GM23338 (cell line): ENCODE measurements at regions not wholly inside any gene's neighbourhood (a gene's known extent, or its start where the extent isn't known, plus 50 kb on each side); places are given as distances from the start of the nearest gene placed in this dataset.

Experiments
- ATAC-seq: fragments of 200-7000 bp; cut with Tn5 transposase; 3 replicates; pipeline ENCODE4 v1.9.1; 2020
- DNase-seq: peaks from one replicate; pipeline ENCODE4 v3.0.0-alpha.2; 2015; ENCODE audit warnings: low spot score
- H2AFZ ChIP-seq: fragments of 200-600 bp; sonication (generic); 2 replicates; pipeline ENCODE4 v1.8.0; 2016; ENCODE audit warnings: antibody characterized with exemption, mild to moderate bottlenecking, moderate library complexity
- H3F3A ChIP-seq: fragments of 200-600 bp; sonication (generic); replicated peaks from 2 replicates; pipeline ENCODE4 v1.8.0; 2017; ENCODE audit warnings: antibody characterized with exemption, mixed run types, low read depth
- H3K27ac ChIP-seq: fragments of 200-600 bp; sonication (generic); 2 replicates; pipeline ENCODE4 v1.6.1; 2016; ENCODE audit warnings: low read depth
- H3K27me3 ChIP-seq: fragments of 200-600 bp; sonication (generic); 2 replicates; pipeline ENCODE4 v1.8.0; 2016; ENCODE audit warnings: mild to moderate bottlenecking, mixed run types, moderate library complexity; ENCODE audit not compliant: insufficient read depth
- H3K36me3 ChIP-seq: fragments of 200-600 bp; sonication (generic); 2 replicates; pipeline ENCODE4 v1.8.0; 2016; ENCODE audit warnings: mild to moderate bottlenecking; ENCODE audit not compliant: insufficient read depth
- H3K4me1 ChIP-seq: fragments of 200-600 bp; sonication (generic); 2 replicates; pipeline ENCODE4 v1.8.0; 2016; ENCODE audit warnings: mild to moderate bottlenecking, moderate library complexity; ENCODE audit not compliant: insufficient read depth
- H3K4me2 ChIP-seq: fragments of 200-600 bp; sonication (generic); 2 replicates; pipeline ENCODE4 v1.7.1; 2017; ENCODE audit warnings: mixed run types
- H3K4me3 ChIP-seq: fragments of 200-600 bp; sonication (generic); 2 replicates; pipeline ENCODE4 v1.6.1; 2016; ENCODE audit warnings: mixed run types
- H3K79me2 ChIP-seq: fragments of 200-600 bp; sonication (generic); replicated peaks from 2 replicates; pipeline ENCODE4 v1.8.0; 2017; ENCODE audit warnings: mild to moderate bottlenecking; ENCODE audit not compliant: insufficient read depth
- H3K9me2 ChIP-seq: fragments of 200-600 bp; sonication (generic); 2 replicates; pipeline ENCODE4 v1.8.0; 2017; ENCODE audit not compliant: insufficient read depth
- H4K20me1 ChIP-seq: fragments of 200-600 bp; sonication (generic); replicated peaks from 2 replicates; pipeline ENCODE4 v1.8.0; 2017; ENCODE audit warnings: mild to moderate bottlenecking; ENCODE audit not compliant: insufficient read depth
- H3K27ac Mint-ChIP-seq: 2 replicates; pipeline ENCODE4 v1.8.0; 2020; ENCODE audit warnings: inconsistent platforms, mild to moderate bottlenecking, moderate library complexity, mixed read lengths
- H3K27me3 Mint-ChIP-seq: 3 replicates; pipeline ENCODE4 v1.8.0; 2022; ENCODE audit warnings: low read depth, mild to moderate bottlenecking, moderate library complexity, mixed read lengths, inconsistent platforms; ENCODE audit not compliant: insufficient read depth, poor library complexity
- H3K36me3 Mint-ChIP-seq: 3 replicates; pipeline ENCODE4 v1.8.0; 2021; ENCODE audit warnings: low read depth, mild to moderate bottlenecking, inconsistent platforms, moderate library complexity, mixed read lengths
- H3K4me1 Mint-ChIP-seq: 3 replicates; pipeline ENCODE4 v1.8.0; 2020; ENCODE audit warnings: mild to moderate bottlenecking, inconsistent platforms, mixed read lengths
- H3K4me3 Mint-ChIP-seq: 3 replicates; pipeline ENCODE4 v1.8.0; 2021; ENCODE audit warnings: moderate library complexity, mild to moderate bottlenecking, inconsistent platforms, mixed read lengths
- H3K9me3 Mint-ChIP-seq: 3 replicates; pipeline ENCODE4 v1.8.0; 2020; ENCODE audit warnings: moderate library complexity, mild to moderate bottlenecking, inconsistent platforms, mixed read lengths
- CREB1 ChIP-seq: fragments of 250-450 bp; sonication (Bioruptor Pico); IDR thresholded peaks from 2 replicates; pipeline ENCODE4 v1.5.0; 2020; ENCODE audit warnings: low read depth, mild to moderate bottlenecking, moderate library complexity
- CTCF ChIP-seq, 2 experiments: fragments of 200-600 bp in 1 of 2; sonication (generic) in 1 of 2; conservative IDR thresholded peaks; 2 replicates each; pipeline versions ENCODE4 v1.5.1 to v1.6.1; 2016 to 2017; ENCODE audit warnings: antibody characterized with exemption in 2 of 2, low read depth in 2 of 2, mild to moderate bottlenecking in 2 of 2, moderate library complexity in 1 of 2
- ETS1 ChIP-seq: IDR thresholded peaks from 2 replicates; pipeline ENCODE4 v1.6.1; 2016; ENCODE audit warnings: antibody characterized with exemption
- EZH2 ChIP-seq: fragments of 200-600 bp; sonication (generic); IDR thresholded peaks from one replicate; pipeline ENCODE4 v1.8.0; 2017; ENCODE audit warnings: antibody characterized with exemption, mild to moderate bottlenecking, low read depth; ENCODE audit not compliant: unreplicated experiment
- EZH2phosphoT487 ChIP-seq: fragments of 200-600 bp; sonication (generic); IDR thresholded peaks from one replicate; pipeline ENCODE4 v1.8.1; 2018; ENCODE audit warnings: antibody characterized with exemption; ENCODE audit not compliant: unreplicated experiment
- JUNB ChIP-seq: IDR thresholded peaks from one replicate; pipeline ENCODE4 v1.6.1; 2016; ENCODE audit warnings: antibody characterized with exemption; ENCODE audit not compliant: unreplicated experiment
- NANOG ChIP-seq: IDR thresholded peaks from 2 replicates; pipeline ENCODE4 v1.6.1; 2016; ENCODE audit warnings: antibody characterized with exemption, borderline replicate concordance
- POLR2AphosphoS5 ChIP-seq: IDR thresholded peaks from 2 replicates; pipeline ENCODE4 v1.6.1; 2016; ENCODE audit warnings: antibody characterized with exemption, low read depth
- REST ChIP-seq: IDR thresholded peaks from one replicate; pipeline ENCODE4 v1.6.1; 2018; ENCODE audit warnings: antibody characterized with exemption; ENCODE audit not compliant: unreplicated experiment
- STAT1 ChIP-seq: IDR thresholded peaks from one replicate; pipeline ENCODE4 v1.6.1; 2016; ENCODE audit warnings: antibody characterized with exemption; ENCODE audit not compliant: unreplicated experiment
- ZNF114 ChIP-seq: fragments of 250-450 bp; sonication (Bioruptor Pico); IDR thresholded peaks from 2 replicates; pipeline ENCODE4 v1.5.0; 2020; ENCODE audit warnings: mild to moderate bottlenecking, moderate library complexity
- ZNF331 ChIP-seq: fragments of 250-450 bp; sonication (Bioruptor Pico); IDR thresholded peaks from 2 replicates; pipeline ENCODE4 v1.5.0; 2020; ENCODE audit warnings: low read depth, mild to moderate bottlenecking, moderate library complexity
- ZNF462 ChIP-seq: fragments of 250-450 bp; sonication (Bioruptor Pico); IDR thresholded peaks from 2 replicates; pipeline ENCODE4 v1.5.0; 2020; ENCODE audit warnings: mild to moderate bottlenecking, moderate library complexity

GRCh38 chr16:72457243-72457940 lies 285.4 kb upstream of the PMFBP1 start:
- H3K36me3 Mint-ChIP-seq, result peaks cover 32% of the 10 kb centered on the region; the same call in 2 of the 3 replicates
- H3K4me3 ChIP-seq, result no peak overlapping the region

More at GRCh38 chr16:72457243-72457940, 285.4 kb upstream of the PMFBP1 start:
- H3F3A ChIP-seq, result no peaks in the 10 kb centered on the region
- no peak for TF ChIP-seq EZH2phosphoT487
- no peak for TF ChIP-seq POLR2AphosphoS5
- TF ChIP-seq ZNF331 (CRISPR knock-in tag), result no peak
- TF ChIP-seq CREB1 (CRISPR knock-in tag), result no peak
- no peak for TF ChIP-seq NANOG
- TF ChIP-seq EZH2, result no peak
- no peak for TF ChIP-seq STAT1
- TF ChIP-seq ETS1, result no peak
- no peak for TF ChIP-seq ZNF114 (CRISPR knock-in tag)
- no peak for TF ChIP-seq JUNB
- TF ChIP-seq ZNF462 (CRISPR knock-in tag), result no peak
- TF ChIP-seq CTCF (conservative IDR thresholded peaks at IDR 0.05; ENCODE audit: low read depth in 2 of 2), result no peak
- no peak for TF ChIP-seq REST
- H3K4me1 ChIP-seq, result no peaks in the 10 kb centered on the region
- H3K4me1 Mint-ChIP-seq, result no peaks in the 10 kb centered on the region
- no peak overlapping the region for H3K27ac Mint-ChIP-seq
- ATAC-seq (no peak), DNase-seq (no peak)
- H3K4me3 Mint-ChIP-seq, result no peak overlapping the region
- no peak overlapping the region for H3K27ac ChIP-seq
- H2AFZ ChIP-seq, result no peak overlapping the region
- no peaks in the 10 kb centered on the region for H3K9me2 ChIP-seq
- no peak overlapping the region for H3K4me2 ChIP-seq
- no peaks in the 10 kb centered on the region for H3K27me3 ChIP-seq
- H3K36me3 ChIP-seq, result no peaks in the 10 kb centered on the region
- H4K20me1 ChIP-seq, result no peaks in the 10 kb centered on the region
- H3K79me2 ChIP-seq, result no peaks in the 10 kb centered on the region
- peaks cover 35% of the 10 kb centered on the region for H3K9me3 Mint-ChIP-seq
- H3K27me3 Mint-ChIP-seq, result no peaks in the 10 kb centered on the region
